ENCODE measurements at regions not wholly inside any gene's neighbourhood (a gene's known extent, or its start where the extent isn't known, plus 50 kb on each side); places are given as distances from the start of the nearest gene placed in this dataset.
"Not testable (repeated sequence)": the region's sequence is repeated elsewhere in the genome, so short reads cannot be mapped to it uniquely, and the experiment has no call there.

- DNase-seq: no peak
Observed at GRCh38 chr10:14425034-14425433, 94.3 kb upstream of the FRMD4A start.

GRCh38 chr10:14423111-14423744, 92.5 kb upstream of the FRMD4A start:
- DNase-seq: no peak

- DNase-seq: no peak
Observed at GRCh38 chr10:14422431-14422830, 91.7 kb upstream of the FRMD4A start.

- no peak for DNase-seq
Observed at GRCh38 chr10:14421941-14422340, 91.2 kb upstream of the FRMD4A start.

- not testable (repeated sequence) for DNase-seq
Observed at GRCh38 chr10:14417336-14417735, 86.6 kb upstream of the FRMD4A start.

GRCh38 chr10:14416308-14416700, 85.6 kb upstream of the FRMD4A start:
- DNase-seq: no peak

GRCh38 chr10:14415676-14416307, 85.1 kb upstream of the FRMD4A start:
- DNase-seq: no peak

GRCh38 chr10:14414901-14415300, 84.2 kb upstream of the FRMD4A start:
- DNase-seq: no peak

GRCh38 chr10:14413523-14413922, 82.8 kb upstream of the FRMD4A start:
- no peak for DNase-seq

GRCh38 chr10:14412624-14413023, 81.9 kb upstream of the FRMD4A start:
- no peak for DNase-seq

GRCh38 chr10:14409856-14410458, 79.2 kb upstream of the FRMD4A start:
- no peak for DNase-seq

- DNase-seq: no peak
Observed at GRCh38 chr10:14409247-14409646, 78.5 kb upstream of the FRMD4A start.

- DNase-seq: no peak
Observed at GRCh38 chr10:14408139-14408538, 77.4 kb upstream of the FRMD4A start.

GRCh38 chr10:14407567-14407966, 76.8 kb upstream of the FRMD4A start:
- no peak for DNase-seq

GRCh38 chr10:14405076-14406065, 74.6 kb upstream of the FRMD4A start:
- DNase-seq: no peak

GRCh38 chr10:14403881-14404623, 73.3 kb upstream of the FRMD4A start:
- DNase-seq: no peak

- no peak for DNase-seq
Observed at GRCh38 chr10:14403359-14403758, 72.6 kb upstream of the FRMD4A start.

- no peak for DNase-seq
Observed at GRCh38 chr10:14399641-14400040, 68.9 kb upstream of the FRMD4A start.

- no peak for DNase-seq
Observed at GRCh38 chr10:14397066-14397465, 66.3 kb upstream of the FRMD4A start.

- no peak for DNase-seq
Observed at GRCh38 chr10:14396411-14397048, 65.8 kb upstream of the FRMD4A start.

- no peak for DNase-seq
Observed at GRCh38 chr10:14394179-14394578, 63.5 kb upstream of the FRMD4A start.
